GM18517 (cell line): ENCODE measurements at regions not wholly inside any gene's neighbourhood (a gene's known extent, or its start where the extent isn't known, plus 50 kb on each side); places are given as distances from the start of the nearest gene placed in this dataset.
A peak's percentile ranks its signal among the peaks of the same experiment; 100 is the strongest.
"Not testable (repeated sequence)": the region's sequence is repeated elsewhere in the genome, so short reads cannot be mapped to it uniquely, and the experiment has no call there.

Source experiments
- ATAC-seq: cut with Tn5 transposase; IDR thresholded peaks from one replicate; pipeline ENCODE4 v1.9.1; 2021; ENCODE audit warnings: mild to moderate bottlenecking, moderate library complexity; ENCODE audit not compliant: unreplicated experiment

GRCh38 chr12:96085475-96085874, 50.1 kb upstream of the LTA4H start:
- ATAC-seq = no peak

GRCh38 chr12:96086190-96086589, 50.8 kb upstream of the LTA4H start:
- not testable (repeated sequence) for ATAC-seq

- no peak for ATAC-seq
Observed at GRCh38 chr12:96091833-96092232, 56.4 kb upstream of the LTA4H start.

- ATAC-seq = no peak
Observed at GRCh38 chr12:96093543-96094196, 58.3 kb upstream of the LTA4H start.

GRCh38 chr12:96094201-96094600, 58.8 kb upstream of the LTA4H start:
- no peak for ATAC-seq

- no peak for ATAC-seq
Observed at GRCh38 chr12:96098631-96099030, 63.2 kb upstream of the LTA4H start.

- ATAC-seq = no peak
Observed at GRCh38 chr12:96099421-96099820, 64.0 kb upstream of the LTA4H start.

- no peak for ATAC-seq
Observed at GRCh38 chr12:96099986-96100385, 64.6 kb upstream of the LTA4H start.

- ATAC-seq = no peak
Observed at GRCh38 chr12:96101806-96102205, 66.4 kb upstream of the LTA4H start.

GRCh38 chr12:96103067-96103644, 67.8 kb upstream of the LTA4H start:
- ATAC-seq = no peak

GRCh38 chr12:96104566-96104965, 69.2 kb upstream of the LTA4H start:
- no peak for ATAC-seq

- ATAC-seq = no peak
Observed at GRCh38 chr12:96106137-96106536, 70.8 kb upstream of the LTA4H start.

- ATAC-seq = no peak
Observed at GRCh38 chr12:96107236-96107635, 71.8 kb upstream of the LTA4H start.

GRCh38 chr12:96108321-96108720, 72.9 kb upstream of the LTA4H start:
- no peak for ATAC-seq

GRCh38 chr12:96108941-96109340, 73.6 kb upstream of the LTA4H start:
- ATAC-seq = not testable (repeated sequence)

- ATAC-seq = no peak
Observed at GRCh38 chr12:96112733-96113132, 77.3 kb upstream of the LTA4H start.

GRCh38 chr12:96117460-96117859, 76.7 kb upstream of the ELK3 start:
- ATAC-seq = no peak

- ATAC-seq = peak; percentile 69
Observed at GRCh38 chr12:96120359-96121100, 73.6 kb upstream of the ELK3 start.

GRCh38 chr12:96121271-96121711, 72.9 kb upstream of the ELK3 start:
- peak; percentile 68 for ATAC-seq

GRCh38 chr12:96128292-96128691, 65.9 kb upstream of the ELK3 start:
- ATAC-seq = not testable (repeated sequence)

GRCh38 chr12:96130396-96131059, 63.6 kb upstream of the ELK3 start:
- ATAC-seq = no peak
